ENCODE measurements at regions not wholly inside any gene's neighbourhood (a gene's known extent, or its start where the extent isn't known, plus 50 kb on each side); places are given as distances from the start of the nearest gene placed in this dataset.
A peak's percentile ranks its signal among the peaks of the same experiment; 100 is the strongest.

DNA sequence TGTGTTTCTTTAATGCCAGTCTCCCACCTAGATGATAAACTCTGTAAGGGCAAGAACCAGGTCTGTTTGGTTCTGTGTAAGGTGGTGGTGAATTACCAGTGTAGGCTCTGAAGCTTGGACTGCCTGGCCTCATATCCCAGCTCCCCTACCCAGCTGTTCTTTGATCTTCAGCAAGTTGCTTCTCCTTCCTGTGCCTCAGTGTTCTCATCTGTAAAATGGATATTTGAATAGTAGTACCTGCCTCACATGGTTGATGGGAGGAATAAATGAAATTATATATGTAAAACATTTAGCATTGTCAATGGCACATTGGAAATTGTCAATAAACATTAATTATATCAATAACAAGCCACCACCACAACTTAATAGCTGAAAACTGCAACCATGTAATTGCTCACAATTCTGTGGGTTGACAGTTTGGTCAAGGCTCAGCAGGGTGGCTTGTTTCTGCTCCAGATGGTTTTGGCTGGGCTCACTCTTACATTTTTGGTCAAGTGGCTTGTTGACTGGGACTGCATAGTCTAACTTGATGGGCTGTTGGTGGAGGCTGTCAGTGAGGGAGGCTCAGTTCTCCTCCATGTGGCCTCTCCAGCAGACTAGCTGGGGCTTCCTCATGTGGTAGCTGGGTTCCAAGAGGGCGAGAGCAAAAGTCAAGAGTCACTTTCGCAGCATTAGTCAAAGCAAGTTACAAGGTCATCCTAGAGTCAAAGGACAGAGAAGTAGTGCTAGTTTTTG is 84.5 kb upstream of the DUSP5 start (continued):
- 0 out of 2 replicates have a peak, but pooled peaks have one; percentile 12 for TF ChIP-seq ATF2 (IDR thresholded peaks at IDR 0.05; ENCODE audit: low read length)
- TF ChIP-seq ATF7 (IDR thresholded peaks at IDR 0.05; ENCODE audit: low read depth) = no peak
- no peak for TF ChIP-seq KLF5 (IDR thresholded peaks at IDR 0.05; ENCODE audit: partially characterized antibody)
- peak; percentile 96 for TF ChIP-seq ZNF217 (IDR thresholded peaks at IDR 0.05)
- peak; percentile 60; the same call in 1 of the 2 replicates for TF ChIP-seq KDM1A (IDR thresholded peaks at IDR 0.05; ENCODE audit: borderline replicate concordance)
- TF ChIP-seq CBX5 (IDR thresholded peaks at IDR 0.05; ENCODE audit: low read depth) = 0 out of 2 replicates have a peak, but pooled peaks have one; percentile 17
- TF ChIP-seq, protein P1, sequence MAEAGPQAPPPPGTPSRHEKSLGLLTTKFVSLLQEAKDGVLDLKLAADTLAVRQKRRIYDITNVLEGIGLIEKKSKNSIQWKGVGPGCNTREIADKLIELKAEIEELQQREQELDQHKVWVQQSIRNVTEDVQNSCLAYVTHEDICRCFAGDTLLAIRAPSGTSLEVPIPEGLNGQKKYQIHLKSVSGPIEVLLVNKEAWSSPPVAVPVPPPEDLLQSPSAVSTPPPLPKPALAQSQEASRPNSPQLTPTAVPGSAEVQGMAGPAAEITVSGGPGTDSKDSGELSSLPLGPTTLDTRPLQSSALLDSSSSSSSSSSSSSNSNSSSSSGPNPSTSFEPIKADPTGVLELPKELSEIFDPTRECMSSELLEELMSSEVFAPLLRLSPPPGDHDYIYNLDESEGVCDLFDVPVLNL (IDR thresholded peaks at IDR 0.05; ENCODE audit: low read depth, low read length) = no peak
- peak; percentile 64; the same call in 1 of the 2 replicates for TF ChIP-seq TCF7 (IDR thresholded peaks at IDR 0.05; ENCODE audit: borderline replicate concordance)
- TF ChIP-seq IRF4 (IDR thresholded peaks at IDR 0.05; ENCODE audit: low read depth, low read length) = 0 out of 2 replicates have a peak, but pooled peaks have one; percentile 4
- TF ChIP-seq ZNF384 (IDR thresholded peaks at IDR 0.05; ENCODE audit: borderline replicate concordance, low read depth, low read length) = no peak
- TF ChIP-seq IKZF2 (IDR thresholded peaks at IDR 0.05) = no peak; a peak in 2 of 4 replicates
- TF ChIP-seq CBFB (IDR thresholded peaks at IDR 0.05; ENCODE audit: low read depth) = 0 out of 2 replicates have a peak, but pooled peaks have one; percentile 41
- peak; percentile 35; the same call in 1 of the 2 replicates for TF ChIP-seq ZNF687 (IDR thresholded peaks at IDR 0.05)
- TF ChIP-seq ZNF24 (IDR thresholded peaks at IDR 0.05) = peak; percentile 48; the same call in 1 of the 2 replicates
- 0 out of 2 replicates have a peak, but pooled peaks have one; percentile 42 for TF ChIP-seq ESRRA (IDR thresholded peaks at IDR 0.05; ENCODE audit: low read length)
- 0 out of 2 replicates have a peak, but pooled peaks have one; percentile 6 for TF ChIP-seq PKNOX1 (IDR thresholded peaks at IDR 0.05)
